Ovary (tissue), 7 donors: ENCODE measurements at regions not wholly inside any gene's neighbourhood (a gene's known extent, or its start where the extent isn't known, plus 50 kb on each side); places are given as distances from the start of the nearest gene placed in this dataset.
"Not testable (repeated sequence)": the region's sequence is repeated elsewhere in the genome, so short reads cannot be mapped to it uniquely, and the experiment has no call there.

Experiments used
- DNase-seq, 5 donors: peaks; one replicate each; pipeline ENCODE4 v3.0.0-alpha.2; 2019 to 2020
- H3K27ac ChIP-seq, 2 donors: fragments of 200-600 bp; one replicate each; pipeline versions ENCODE4 v1.5.1 to v1.8.0; 2019 to 2022
- H3K27me3 ChIP-seq: fragments of 200-600 bp; one replicate; pipeline ENCODE4 v1.8.0; 2022
- H3K36me3 ChIP-seq: fragments of 200-600 bp; sonication (generic); one replicate; pipeline ENCODE4 v1.5.1; 2019
- H3K4me1 ChIP-seq: one replicate; pipeline ENCODE4 v1.8.1; 2013; ENCODE audit warnings: mild to moderate bottlenecking, moderate library complexity; ENCODE audit not compliant: insufficient read depth
- H3K4me3 ChIP-seq: fragments of 200-600 bp; sonication (generic); one replicate; pipeline ENCODE4 v1.5.1; 2017
- H3K9me3 ChIP-seq, 2 donors: fragments of 200-600 bp in 1 of 2; sonication (generic) in 1 of 2; one replicate each; pipeline versions ENCODE4 v1.5.1 to v1.8.1; 2013 to 2019; ENCODE audit warnings: mild to moderate bottlenecking in 1 of 2, moderate library complexity in 1 of 2
- CTCF ChIP-seq, 3 donors: fragments of 450-650 bp in 2 of 3; fragments of 200-600 bp in 1 of 3; IDR thresholded peaks; one replicate each; pipeline versions ENCODE4 v1.5.1 to v1.8.0; 2016 to 2022; ENCODE audit warnings: antibody characterized with exemption in 3 of 3, mild to moderate bottlenecking in 1 of 3
- EP300 ChIP-seq: sonication (generic); formaldehyde crosslinking; IDR thresholded peaks from one replicate; pipeline ENCODE4 v1.6.1; 2017; ENCODE audit warnings: antibody characterized with exemption
- POLR2A ChIP-seq: fragments of 450-650 bp; IDR thresholded peaks from one replicate; pipeline ENCODE4 v1.6.1; 2017; ENCODE audit warnings: antibody characterized with exemption, mild to moderate bottlenecking, moderate library complexity
- WGBS, 3 donors: extraction: QIAGEN DNeasy Blood & Tissue Kit in 1 of 3; methylation state at CpG; one replicate each; pipeline versions ENCODE4 v1.1.5 to v1.1.7; 2013 to 2017; 5-methylcytosine and 5-hydroxymethylcytosine counted together
- intact Hi-C, 4 donors: fragments of 100-400 bp; cut with DNase I; formaldehyde crosslinking; loops; one replicate each; pipeline versions ENCODE4 v1.11.0 to v1.15.1; 2022 to 2023
- donor health status: DM: no; HTN: no; CAD: no; lungs with moderate emphysema.
- donor health status: DM: no; HTN: no; CAD: no.
- donor health status: Bipolar disorder and iron deficiency.
- donor health status: DM: no; HTN: no; CAD: no.
- donor health status: DM: yes; HTN: yes; CAD: no.

GRCh38 chr16:25613931-25614330 lies 77.8 kb upstream of the HS3ST4 start:
- H3K4me3 ChIP-seq: no peak overlapping the region
- TF ChIP-seq POLR2A (no peak), EP300 (no peak), CTCF (IDR thresholded peaks at IDR 0.05) (no peak)
- intact Hi-C loops: no loop called here
- no peak overlapping the region for H3K27ac ChIP-seq
- no peaks in the 10 kb centered on the region for H3K4me1 ChIP-seq
- WGBS, 3 donors: 73 to 83% (median 80%) methylated on average over 5 of the region's 5 CpGs
- no peaks in the 10 kb centered on the region for H3K27me3 ChIP-seq
- no peak for DNase-seq
- no peaks in the 10 kb centered on the region for H3K36me3 ChIP-seq
- no peaks in the 10 kb centered on the region for H3K9me3 ChIP-seq

GRCh38 chr16:25608002-25608401 lies 83.8 kb upstream of the HS3ST4 start:
- Histone ChIP-seq H3K4me1 (no peaks in the 10 kb centered on the region), H3K27me3 (no peaks in the 10 kb centered on the region), H3K9me3 (no peaks in the 10 kb centered on the region), H3K4me3 (no peak overlapping the region), H3K27ac (no peak overlapping the region), H3K36me3 (no peaks in the 10 kb centered on the region)
- TF ChIP-seq POLR2A (no peak), EP300 (no peak)
- WGBS, 3 donors: 33 to 47% (median 34%) methylated on average over 9 of the region's 9 CpGs
- intact Hi-C loops: no loop called here
- no peak for DNase-seq

GRCh38 chr16:25606069-25606468 lies 85.7 kb upstream of the HS3ST4 start:
- Histone ChIP-seq H3K27me3 (no peaks in the 10 kb centered on the region), H3K36me3 (no peaks in the 10 kb centered on the region), H3K9me3 (no peaks in the 10 kb centered on the region), H3K27ac (no peak overlapping the region), H3K4me3 (no peak overlapping the region), H3K4me1 (no peaks in the 10 kb centered on the region)
- TF ChIP-seq CTCF (IDR thresholded peaks at IDR 0.05) (no peak), EP300 (no peak), POLR2A (no peak)
- WGBS, 3 donors: 73 to 79% (median 76%) methylated on average over 6 of the region's 6 CpGs
- no peak for DNase-seq
- intact Hi-C loops: no loop called here

- no peaks in the 10 kb centered on the region for H3K4me1 ChIP-seq
- DNase-seq: no peak
- intact Hi-C loops: no loop called here
- no peaks in the 10 kb centered on the region for H3K9me3 ChIP-seq
- no peaks in the 10 kb centered on the region for H3K27me3 ChIP-seq
- no peaks in the 10 kb centered on the region for H3K36me3 ChIP-seq
- TF ChIP-seq CTCF (IDR thresholded peaks at IDR 0.05) (no peak), POLR2A (no peak), EP300 (no peak)
- 22 to 23% (median 23%) methylated on average over 2 of the region's 2 CpGs for WGBS, 3 donors
- no peak overlapping the region for H3K27ac ChIP-seq
- H3K4me3 ChIP-seq: no peak overlapping the region
These were observed 86.4 kb upstream of the HS3ST4 start for GRCh38 chr16:25605381-25605780.

GRCh38 chr16:25601306-25601705 lies 90.5 kb upstream of the HS3ST4 start:
- 60 to 84% (median 76%) methylated on average over 1 to 2 of the region's 2 CpGs for WGBS, 3 donors
- H3K9me3 ChIP-seq, H3K4me3 ChIP-seq, H3K36me3 ChIP-seq, intact Hi-C loops, DNase-seq, H3K27me3 ChIP-seq, H3K27ac ChIP-seq, H3K4me1 ChIP-seq: not testable (repeated sequence)

- no peak overlapping the region for H3K27ac ChIP-seq
- intact Hi-C loops: no loop called here
- no peaks in the 10 kb centered on the region for H3K9me3 ChIP-seq
- 82 to 92% (median 86%) methylated on average over 2 of the region's 2 CpGs for WGBS, 3 donors
- no peak for TF ChIP-seq EP300
- no peak for TF ChIP-seq CTCF (IDR thresholded peaks at IDR 0.05)
- no peak for TF ChIP-seq POLR2A
- no peaks in the 10 kb centered on the region for H3K4me1 ChIP-seq
- H3K4me3 ChIP-seq: no peak overlapping the region
- no peak for DNase-seq
- H3K36me3 ChIP-seq: no peaks in the 10 kb centered on the region
- no peaks in the 10 kb centered on the region for H3K27me3 ChIP-seq
These were observed 95.6 kb upstream of the HS3ST4 start for GRCh38 chr16:25596194-25596593.
